ENCODE measurements at regions not wholly inside any gene's neighbourhood (a gene's known extent, or its start where the extent isn't known, plus 50 kb on each side); places are given as distances from the start of the nearest gene placed in this dataset.

DNA sequence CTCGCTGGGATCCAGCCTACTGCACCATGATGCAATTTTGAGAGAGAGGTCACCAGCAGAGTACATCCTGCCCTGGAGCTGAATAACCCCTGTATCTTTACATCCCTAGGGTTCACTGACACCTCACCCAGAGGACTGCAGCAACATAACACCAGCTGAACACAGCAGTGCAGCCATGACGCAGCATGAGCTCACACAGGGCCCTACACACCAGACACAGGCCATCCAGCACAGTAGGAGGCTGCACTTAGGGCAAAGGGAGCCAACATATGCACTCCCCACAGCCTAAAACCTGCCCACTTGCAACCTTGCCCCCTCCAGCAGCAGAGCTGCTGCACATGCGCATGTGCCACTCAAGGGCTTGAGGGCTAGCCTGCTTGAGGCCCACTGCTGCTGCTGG lies 157.3 kb upstream of the SMARCA2 start:
- peaks cover 13% of the 10 kb centered on the region for H3K9me3 Mint-ChIP-seq
- H3K27me3 Mint-ChIP-seq (ENCODE audit: insufficient read depth), result peaks cover 2% of the 10 kb centered on the region; the same call in 1 of the 2 replicates
- TF ChIP-seq, protein P1, sequence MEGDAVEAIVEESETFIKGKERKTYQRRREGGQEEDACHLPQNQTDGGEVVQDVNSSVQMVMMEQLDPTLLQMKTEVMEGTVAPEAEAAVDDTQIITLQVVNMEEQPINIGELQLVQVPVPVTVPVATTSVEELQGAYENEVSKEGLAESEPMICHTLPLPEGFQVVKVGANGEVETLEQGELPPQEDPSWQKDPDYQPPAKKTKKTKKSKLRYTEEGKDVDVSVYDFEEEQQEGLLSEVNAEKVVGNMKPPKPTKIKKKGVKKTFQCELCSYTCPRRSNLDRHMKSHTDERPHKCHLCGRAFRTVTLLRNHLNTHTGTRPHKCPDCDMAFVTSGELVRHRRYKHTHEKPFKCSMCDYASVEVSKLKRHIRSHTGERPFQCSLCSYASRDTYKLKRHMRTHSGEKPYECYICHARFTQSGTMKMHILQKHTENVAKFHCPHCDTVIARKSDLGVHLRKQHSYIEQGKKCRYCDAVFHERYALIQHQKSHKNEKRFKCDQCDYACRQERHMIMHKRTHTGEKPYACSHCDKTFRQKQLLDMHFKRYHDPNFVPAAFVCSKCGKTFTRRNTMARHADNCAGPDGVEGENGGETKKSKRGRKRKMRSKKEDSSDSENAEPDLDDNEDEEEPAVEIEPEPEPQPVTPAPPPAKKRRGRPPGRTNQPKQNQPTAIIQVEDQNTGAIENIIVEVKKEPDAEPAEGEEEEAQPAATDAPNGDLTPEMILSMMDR (IDR thresholded peaks at IDR 0.05), result no peak
- no peak overlapping the region for H3K27ac Mint-ChIP-seq
- no peak for DNase-seq
- H3K4me1 Mint-ChIP-seq (ENCODE audit: low read depth), result no peaks in the 10 kb centered on the region
- H3K4me3 Mint-ChIP-seq, result no peak overlapping the region
- no peaks in the 10 kb centered on the region for H3K36me3 Mint-ChIP-seq (ENCODE audit: low read depth)

- Mint-ChIP-seq H3K4me3 (no peak overlapping the region), H3K4me1 (ENCODE audit: low read depth) (no peaks in the 10 kb centered on the region), H3K9me3 (peaks cover 10% of the 10 kb centered on the region; the same call in 1 of the 2 replicates), H3K27ac (no peak overlapping the region), H3K36me3 (ENCODE audit: low read depth) (no peaks in the 10 kb centered on the region), H3K27me3 (ENCODE audit: insufficient read depth) (no peaks in the 10 kb centered on the region)
- TF ChIP-seq, protein P1 (IDR thresholded peaks at IDR 0.05), result peak; percentile 50
- DNase-seq, result no peak
These were observed 145.3 kb upstream of the SMARCA2 start for GRCh38 chr9:1869843-1870242.

- DNase-seq, result no peak
- Mint-ChIP-seq H3K36me3 (ENCODE audit: low read depth) (no peaks in the 10 kb centered on the region), H3K4me1 (ENCODE audit: low read depth) (no peaks in the 10 kb centered on the region), H3K9me3 (peaks cover 10% of the 10 kb centered on the region; the same call in 1 of the 2 replicates), H3K27me3 (ENCODE audit: insufficient read depth) (no peaks in the 10 kb centered on the region), H3K27ac (no peak overlapping the region), H3K4me3 (no peak overlapping the region)
- TF ChIP-seq, protein P1 (IDR thresholded peaks at IDR 0.05), result no peak
These were observed 144.2 kb upstream of the SMARCA2 start for GRCh38 chr9:1870915-1871314.

- H3K27me3 Mint-ChIP-seq (ENCODE audit: insufficient read depth), result no peaks in the 10 kb centered on the region
- H3K36me3 Mint-ChIP-seq (ENCODE audit: low read depth), result no peaks in the 10 kb centered on the region
- H3K4me3 Mint-ChIP-seq, result no peak overlapping the region
- H3K27ac Mint-ChIP-seq, result no peak overlapping the region
- no peaks in the 10 kb centered on the region for H3K4me1 Mint-ChIP-seq (ENCODE audit: low read depth)
- DNase-seq, result no peak
- TF ChIP-seq, protein P1 (IDR thresholded peaks at IDR 0.05), result no peak
- H3K9me3 Mint-ChIP-seq, result peaks cover 10% of the 10 kb centered on the region; the same call in 1 of the 2 replicates
These were observed 143.3 kb upstream of the SMARCA2 start for GRCh38 chr9:1871626-1872419.

DNA sequence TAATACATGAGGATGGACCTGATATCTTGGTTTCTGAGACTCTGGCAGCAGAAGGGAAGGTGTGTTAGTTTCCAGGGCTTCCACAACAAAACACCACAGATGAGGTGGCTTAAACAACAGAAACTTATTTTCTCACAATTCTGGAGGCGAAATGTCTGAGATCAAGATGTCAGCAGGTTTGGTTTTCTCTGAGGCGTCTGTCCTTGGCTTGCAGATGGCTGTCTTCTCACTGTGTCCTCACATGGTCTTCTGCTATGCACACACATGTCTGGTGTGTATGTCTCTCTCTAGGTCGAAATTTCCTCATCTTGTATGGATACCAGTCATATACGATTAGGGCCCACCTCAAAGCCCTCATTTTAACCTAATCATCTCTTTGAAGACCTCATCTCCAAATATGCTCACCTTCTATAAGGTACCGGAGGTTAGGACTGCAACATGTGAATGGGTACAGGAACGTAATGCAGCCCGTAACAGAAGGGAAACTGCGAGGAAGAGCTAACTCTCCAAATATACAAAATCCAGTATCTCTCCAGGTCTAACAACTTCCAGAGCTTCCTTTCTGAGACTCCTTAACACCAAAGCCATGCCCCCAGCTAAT lies 139.8 kb upstream of the SMARCA2 start:
- no peak for DNase-seq
- no peak overlapping the region for H3K4me3 Mint-ChIP-seq
- H3K27me3 Mint-ChIP-seq (ENCODE audit: insufficient read depth), result no peaks in the 10 kb centered on the region
- no peaks in the 10 kb centered on the region for H3K4me1 Mint-ChIP-seq (ENCODE audit: low read depth)
- TF ChIP-seq, protein P1 (IDR thresholded peaks at IDR 0.05), result no peak
- H3K27ac Mint-ChIP-seq, result no peak overlapping the region
- H3K9me3 Mint-ChIP-seq, result peaks cover 6% of the 10 kb centered on the region; the same call in 1 of the 2 replicates
- no peaks in the 10 kb centered on the region for H3K36me3 Mint-ChIP-seq (ENCODE audit: low read depth)
